ENCODE measurements at regions not wholly inside any gene's neighbourhood (a gene's known extent, or its start where the extent isn't known, plus 50 kb on each side); places are given as distances from the start of the nearest gene placed in this dataset.

- no peaks in the 10 kb centered on the region for H3K9me2 ChIP-seq (ENCODE audit: insufficient read depth, low read length)
- no peaks in the 10 kb centered on the region for H3K9me3 ChIP-seq (ENCODE audit: low read length)
- H3F3A ChIP-seq (ENCODE audit: insufficient read depth, low read length, poor library complexity, severe bottlenecking), result no peaks in the 10 kb centered on the region
- H3K27me3 ChIP-seq (ENCODE audit: insufficient read depth, low read depth, low read length), result no peaks in the 10 kb centered on the region
- H3K9ac ChIP-seq (ENCODE audit: low read length), result no peak overlapping the region
- no peak overlapping the region for H2AFZ ChIP-seq (ENCODE audit: low read depth, low read length)
- no peaks in the 10 kb centered on the region for H3K79me2 ChIP-seq (replicated peaks; ENCODE audit: insufficient read depth, low read length)
- H3K4me2 ChIP-seq (ENCODE audit: low read length), result no peak overlapping the region
- no peaks in the 10 kb centered on the region for H4K20me1 ChIP-seq (ENCODE audit: insufficient read depth)
- no peak overlapping the region for H3K4me3 ChIP-seq (ENCODE audit: low read length)
- no peak for TF ChIP-seq POLR2AphosphoS5 (IDR thresholded peaks at IDR 0.05)
- TF ChIP-seq EZH2 (IDR thresholded peaks at IDR 0.05; ENCODE audit: borderline replicate concordance, insufficient read depth, low read length, poor library complexity, severe bottlenecking), result no peak
- TF ChIP-seq SMC3 (conservative IDR thresholded peaks at IDR 0.05; ENCODE audit: poor library complexity), result no peak
- no peak for TF ChIP-seq CTCF (IDR thresholded peaks at IDR 0.05; ENCODE audit: poor library complexity, severe bottlenecking)
- no peak for TF ChIP-seq TAF1 (IDR thresholded peaks at IDR 0.05; ENCODE audit: low read depth)
- H3K27ac ChIP-seq (ENCODE audit: low read length), result no peak overlapping the region
- H3K36me3 ChIP-seq (ENCODE audit: insufficient read depth, low read length), result no peaks in the 10 kb centered on the region
Observed at GRCh38 chr1:30194046-30194619, 529.3 kb downstream of the MATN1 start.

- no peak for TF ChIP-seq SMC3 (conservative IDR thresholded peaks at IDR 0.05; ENCODE audit: poor library complexity)
- TF ChIP-seq MXI1 (conservative IDR thresholded peaks at IDR 0.05; ENCODE audit: poor library complexity, severe bottlenecking), result no peak
- no peak for TF ChIP-seq EP300 (conservative IDR thresholded peaks at IDR 0.05; ENCODE audit: poor library complexity, severe bottlenecking)
- Histone ChIP-seq H3K4me2 (ENCODE audit: low read length) (no peak overlapping the region), H3K27me3 (ENCODE audit: insufficient read depth, low read depth, low read length) (no peaks in the 10 kb centered on the region), H2AFZ (ENCODE audit: low read depth, low read length) (no peak overlapping the region), H3K36me3 (ENCODE audit: insufficient read depth, low read length) (no peaks in the 10 kb centered on the region), H3K9me2 (ENCODE audit: insufficient read depth, low read length) (no peaks in the 10 kb centered on the region), H3K9me3 (ENCODE audit: low read length) (no peaks in the 10 kb centered on the region), H3K4me3 (ENCODE audit: low read length) (no peak overlapping the region), H3K27ac (ENCODE audit: low read length) (no peak overlapping the region), H3F3A (ENCODE audit: insufficient read depth, low read length, poor library complexity, severe bottlenecking) (no peaks in the 10 kb centered on the region), H4K20me1 (ENCODE audit: insufficient read depth) (no peaks in the 10 kb centered on the region), H3K79me2 (replicated peaks; ENCODE audit: insufficient read depth, low read length) (no peaks in the 10 kb centered on the region), H3K9ac (ENCODE audit: low read length) (no peak overlapping the region)
Observed at GRCh38 chr1:30192969-30193630, 530.3 kb downstream of the MATN1 start.

- Histone ChIP-seq H3K4me3 (ENCODE audit: low read length) (no peak overlapping the region), H3K36me3 (ENCODE audit: insufficient read depth, low read length) (no peaks in the 10 kb centered on the region), H3F3A (ENCODE audit: insufficient read depth, low read length, poor library complexity, severe bottlenecking) (no peaks in the 10 kb centered on the region), H3K9me2 (ENCODE audit: insufficient read depth, low read length) (no peaks in the 10 kb centered on the region), H4K20me1 (ENCODE audit: insufficient read depth) (no peaks in the 10 kb centered on the region), H3K79me2 (replicated peaks; ENCODE audit: insufficient read depth, low read length) (no peaks in the 10 kb centered on the region), H3K4me2 (ENCODE audit: low read length) (no peak overlapping the region), H3K27ac (ENCODE audit: low read length) (no peak overlapping the region), H2AFZ (ENCODE audit: low read depth, low read length) (no peak overlapping the region), H3K9me3 (ENCODE audit: low read length) (no peaks in the 10 kb centered on the region), H3K9ac (ENCODE audit: low read length) (no peak overlapping the region), H3K27me3 (ENCODE audit: insufficient read depth, low read depth, low read length) (no peaks in the 10 kb centered on the region)
- no peak for TF ChIP-seq REST (IDR thresholded peaks at IDR 0.05; ENCODE audit: borderline replicate concordance)
- no peak for TF ChIP-seq POLR2AphosphoS5 (IDR thresholded peaks at IDR 0.05)
- TF ChIP-seq RAD21 (conservative IDR thresholded peaks at IDR 0.05), result no peak
- no peak for TF ChIP-seq CTCF (IDR thresholded peaks at IDR 0.05; ENCODE audit: poor library complexity, severe bottlenecking)
- no peak for TF ChIP-seq EP300 (conservative IDR thresholded peaks at IDR 0.05; ENCODE audit: poor library complexity, severe bottlenecking)
- TF ChIP-seq EZH2 (IDR thresholded peaks at IDR 0.05; ENCODE audit: borderline replicate concordance, insufficient read depth, low read length, poor library complexity, severe bottlenecking), result no peak
- no peak for TF ChIP-seq SMC3 (conservative IDR thresholded peaks at IDR 0.05; ENCODE audit: poor library complexity)
- no peak for TF ChIP-seq TAF1 (IDR thresholded peaks at IDR 0.05; ENCODE audit: low read depth)
- no peak for TF ChIP-seq MXI1 (conservative IDR thresholded peaks at IDR 0.05; ENCODE audit: poor library complexity, severe bottlenecking)
Observed at GRCh38 chr1:30191154-30191702, 532.2 kb downstream of the MATN1 start.

Measured in neural cell (in vitro differentiated cells).